Neutrophil (primary cell): ENCODE measurements at regions not wholly inside any gene's neighbourhood (a gene's known extent, or its start where the extent isn't known, plus 50 kb on each side); places are given as distances from the start of the nearest gene placed in this dataset.

Experiments used
- H3K27ac ChIP-seq: fragments of 200-600 bp; sonication (generic); 2 replicates; pipeline ENCODE4 v1.5.1; 2016; ENCODE audit warnings: mild to moderate bottlenecking, moderate library complexity
- H3K27me3 ChIP-seq: fragments of 200-600 bp; sonication (generic); 2 replicates; pipeline ENCODE4 v1.6.0; 2016; ENCODE audit warnings: mild to moderate bottlenecking
- H3K36me3 ChIP-seq: fragments of 200-600 bp; sonication (generic); 2 replicates; pipeline ENCODE4 v1.5.1; 2017
- H3K4me1 ChIP-seq, 2 experiments: fragments of 200-600 bp in 1 of 2; sonication (generic) in 1 of 2; 1 replicate in 1 of 2; 2 replicates in 1 of 2; pipeline versions ENCODE4 v1.5.1 to v1.6.1; 2013 to 2016; ENCODE audit warnings: low read depth in 1 of 2, low read length in 1 of 2, mild to moderate bottlenecking in 1 of 2, moderate library complexity in 1 of 2; ENCODE audit not compliant: control insufficient read depth in 1 of 2, insufficient read depth in 1 of 2
- H3K4me3 ChIP-seq, 2 experiments: fragments of 200-600 bp in 1 of 2; sonication (generic) in 1 of 2; 1 replicate in 1 of 2; 2 replicates in 1 of 2; pipeline ENCODE4 v1.5.1; 2013 to 2016; ENCODE audit warnings: low read depth in 1 of 2, low read length in 1 of 2, mild to moderate bottlenecking in 1 of 2, moderate library complexity in 1 of 2
- H3K9me3 ChIP-seq: fragments of 200-600 bp; sonication (generic); 2 replicates; pipeline ENCODE4 v1.5.1; 2016
- CTCF ChIP-seq: fragments of 200-600 bp; sonication (generic); IDR thresholded peaks from 2 replicates; pipeline ENCODE4 v1.5.1; 2016; ENCODE audit warnings: antibody characterized with exemption

GRCh38 chr16:27677263-27677662 lies 127.3 kb downstream of the KATNIP start:
- no peak for TF ChIP-seq CTCF
- H3K9me3 ChIP-seq: no peaks in the 10 kb centered on the region
- H3K27ac ChIP-seq: no peak overlapping the region
- no peaks in the 10 kb centered on the region for H3K27me3 ChIP-seq
- no peak overlapping the region for H3K4me3 ChIP-seq
- no peaks in the 10 kb centered on the region for H3K4me1 ChIP-seq
- peaks cover 46% of the 10 kb centered on the region for H3K36me3 ChIP-seq

GRCh38 chr16:27678955-27679354 lies 129.0 kb downstream of the KATNIP start:
- Histone ChIP-seq H3K4me3 (no peak overlapping the region), H3K9me3 (no peaks in the 10 kb centered on the region), H3K4me1 (no peaks in the 10 kb centered on the region), H3K36me3 (peaks cover 63% of the 10 kb centered on the region), H3K27ac (no peak overlapping the region), H3K27me3 (no peaks in the 10 kb centered on the region)
- no peak for TF ChIP-seq CTCF

GRCh38 chr16:27679899-27680298 lies 130.0 kb downstream of the KATNIP start:
- TF ChIP-seq CTCF: no peak
- Histone ChIP-seq H3K4me1 (no peaks in the 10 kb centered on the region), H3K27me3 (no peaks in the 10 kb centered on the region), H3K4me3 (no peak overlapping the region), H3K27ac (no peak overlapping the region), H3K9me3 (no peaks in the 10 kb centered on the region), H3K36me3 (peaks cover 64% of the 10 kb centered on the region)

GRCh38 chr16:27681681-27682080 lies 131.7 kb downstream of the KATNIP start:
- Histone ChIP-seq H3K9me3 (no peaks in the 10 kb centered on the region), H3K27ac (no peak overlapping the region), H3K4me3 (no peak overlapping the region), H3K27me3 (no peaks in the 10 kb centered on the region), H3K4me1 (no peaks in the 10 kb centered on the region), H3K36me3 (peaks cover 64% of the 10 kb centered on the region)
- TF ChIP-seq CTCF: no peak

GRCh38 chr16:27684047-27684446 lies 134.1 kb downstream of the KATNIP start:
- Histone ChIP-seq H3K4me3 (no peak overlapping the region), H3K27me3 (no peaks in the 10 kb centered on the region), H3K36me3 (peaks cover 45% of the 10 kb centered on the region), H3K27ac (no peak overlapping the region), H3K4me1 (no peaks in the 10 kb centered on the region), H3K9me3 (no peaks in the 10 kb centered on the region)
- TF ChIP-seq CTCF: no peak

- no peaks in the 10 kb centered on the region for H3K4me1 ChIP-seq
- no peaks in the 10 kb centered on the region for H3K9me3 ChIP-seq
- H3K27ac ChIP-seq: no peak overlapping the region
- no peak overlapping the region for H3K4me3 ChIP-seq
- TF ChIP-seq CTCF: no peak
- H3K36me3 ChIP-seq: peaks cover 33% of the 10 kb centered on the region
- H3K27me3 ChIP-seq: no peaks in the 10 kb centered on the region
These were observed 135.9 kb downstream of the KATNIP start for GRCh38 chr16:27685807-27686206.
